ENCODE measurements at regions not wholly inside any gene's neighbourhood (a gene's known extent, or its start where the extent isn't known, plus 50 kb on each side); places are given as distances from the start of the nearest gene placed in this dataset.

DNA sequence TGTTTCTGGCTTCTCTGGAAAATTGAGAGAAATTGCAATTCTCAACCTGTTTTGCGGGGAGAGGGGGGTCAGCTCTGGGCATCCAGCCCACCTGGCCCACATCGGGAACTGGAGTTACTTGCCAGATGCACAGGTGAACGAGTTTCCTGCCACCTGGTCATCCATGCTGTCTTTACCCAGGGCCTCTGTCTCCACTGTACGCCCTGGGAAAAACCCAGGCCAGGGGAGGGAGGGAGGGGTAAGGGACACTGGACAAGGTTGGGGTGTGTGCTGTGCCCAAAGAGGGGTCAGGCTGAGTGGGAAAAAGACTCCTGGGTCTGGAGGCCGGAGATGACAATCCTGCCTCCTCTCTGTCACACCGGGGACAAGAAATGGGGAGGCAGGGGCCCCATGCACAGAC is 307.6 kb downstream of the ZNF536 start:
- Histone ChIP-seq H3K27ac (no peak overlapping the region), H3K27me3 (peaks cover 0 to 29% (median 7%) of the 10 kb centered on the region in 7 donors), H3K4me3 (no peak overlapping the region), H3K36me3 (no peaks in the 10 kb centered on the region), H3K4me1 (peaks cover 0 to 10% (median 0%) of the 10 kb centered on the region in 9 donors), H3K9me3 (no peaks in the 10 kb centered on the region)
- 74 to 81% methylated on average over 6 of the region's 6 CpGs for WGBS, 2 donors
- DNase-seq (no peak), ATAC-seq (no peak)
- intact Hi-C loops (cut with DNase I) = loop anchor here in 9 of 10 donors (5.0 to 10.0 kb wide), 8 partner anchors 225 to 1543 kb away; no protein-coding TSS in a partner anchor
- TF ChIP-seq, protein P1, sequence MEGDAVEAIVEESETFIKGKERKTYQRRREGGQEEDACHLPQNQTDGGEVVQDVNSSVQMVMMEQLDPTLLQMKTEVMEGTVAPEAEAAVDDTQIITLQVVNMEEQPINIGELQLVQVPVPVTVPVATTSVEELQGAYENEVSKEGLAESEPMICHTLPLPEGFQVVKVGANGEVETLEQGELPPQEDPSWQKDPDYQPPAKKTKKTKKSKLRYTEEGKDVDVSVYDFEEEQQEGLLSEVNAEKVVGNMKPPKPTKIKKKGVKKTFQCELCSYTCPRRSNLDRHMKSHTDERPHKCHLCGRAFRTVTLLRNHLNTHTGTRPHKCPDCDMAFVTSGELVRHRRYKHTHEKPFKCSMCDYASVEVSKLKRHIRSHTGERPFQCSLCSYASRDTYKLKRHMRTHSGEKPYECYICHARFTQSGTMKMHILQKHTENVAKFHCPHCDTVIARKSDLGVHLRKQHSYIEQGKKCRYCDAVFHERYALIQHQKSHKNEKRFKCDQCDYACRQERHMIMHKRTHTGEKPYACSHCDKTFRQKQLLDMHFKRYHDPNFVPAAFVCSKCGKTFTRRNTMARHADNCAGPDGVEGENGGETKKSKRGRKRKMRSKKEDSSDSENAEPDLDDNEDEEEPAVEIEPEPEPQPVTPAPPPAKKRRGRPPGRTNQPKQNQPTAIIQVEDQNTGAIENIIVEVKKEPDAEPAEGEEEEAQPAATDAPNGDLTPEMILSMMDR (IDR thresholded peaks at IDR 0.05) = no peak

DNA sequence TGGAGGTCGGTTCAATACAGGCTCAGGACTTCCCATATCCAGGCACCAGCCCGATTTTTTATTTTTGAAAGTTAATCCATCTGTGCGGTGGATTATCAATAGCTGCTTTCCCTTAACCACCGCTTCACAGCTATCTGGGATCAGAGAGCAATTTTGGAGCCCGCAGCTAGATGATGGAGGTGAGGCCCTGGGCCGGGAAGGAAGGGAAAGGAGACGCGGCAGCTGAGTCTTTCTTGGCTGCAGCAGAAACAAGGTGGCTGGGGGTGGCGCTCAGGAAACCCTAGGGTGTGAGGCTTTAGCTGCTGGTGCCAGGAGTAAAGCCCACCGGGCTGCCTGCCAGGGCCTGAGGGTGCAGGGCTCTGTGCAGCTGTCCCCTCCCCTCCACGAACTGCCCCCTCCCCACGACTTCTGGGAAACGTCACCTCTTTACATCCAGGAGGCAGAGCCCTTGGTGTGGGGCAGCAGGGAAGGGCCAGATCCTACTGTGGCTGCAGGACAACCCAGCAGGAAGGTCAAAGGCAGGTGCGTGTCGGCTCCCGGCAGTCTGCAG is 307.0 kb downstream of the ZNF536 start:
- TF ChIP-seq, protein P1 (IDR thresholded peaks at IDR 0.05) = no peak
- H3K27me3 ChIP-seq = peaks cover 0 to 24% (median 10%) of the 10 kb centered on the region in 7 donors
- no peaks in the 10 kb centered on the region for H3K9me3 ChIP-seq
- intact Hi-C loops (cut with DNase I) = no loop called here
- DNase-seq (no peak), ATAC-seq (peak in 1 of 8 donors; percentile 33)
- peaks cover 0 to 10% (median 0%) of the 10 kb centered on the region in 9 donors for H3K4me1 ChIP-seq
- no peaks in the 10 kb centered on the region for H3K36me3 ChIP-seq
- 65 to 66% methylated on average over 16 of the region's 16 CpGs for WGBS, 2 donors
- no peak overlapping the region for H3K27ac ChIP-seq
- H3K4me3 ChIP-seq = no peak overlapping the region

DNA sequence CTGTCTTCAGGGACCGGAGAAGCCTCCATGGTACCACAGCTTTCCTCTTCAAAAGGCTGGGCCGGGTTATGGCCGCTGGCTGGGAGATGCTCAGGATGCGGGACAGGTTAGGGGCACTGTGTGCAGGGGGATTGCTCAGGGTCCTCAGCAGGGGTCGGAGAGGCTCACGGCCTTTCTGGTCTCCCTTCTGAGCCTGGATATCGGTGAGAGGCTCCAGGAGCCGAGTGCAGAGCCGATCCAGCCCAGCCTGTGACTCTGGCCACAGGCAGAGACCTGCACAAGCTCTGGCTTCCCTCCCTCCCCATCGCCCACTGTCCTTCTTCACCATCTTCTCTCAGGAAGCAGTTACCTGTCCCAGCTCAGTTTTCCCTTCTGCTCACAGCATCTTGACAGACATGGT is 306.0 kb downstream of the ZNF536 start:
- TF ChIP-seq, protein P1 (IDR thresholded peaks at IDR 0.05) = no peak
- 86 to 90% methylated on average over 10 of the region's 10 CpGs for WGBS, 2 donors
- ATAC-seq (no peak), DNase-seq (no peak)
- Histone ChIP-seq H3K9me3 (no peaks in the 10 kb centered on the region), H3K27ac (no peak overlapping the region), H3K27me3 (peaks cover 0 to 21% (median 9%) of the 10 kb centered on the region in 7 donors), H3K4me1 (peaks cover 0 to 8% (median 0%) of the 10 kb centered on the region in 9 donors), H3K36me3 (no peaks in the 10 kb centered on the region), H3K4me3 (no peak overlapping the region)
- intact Hi-C loops (cut with DNase I) = no loop called here

DNA sequence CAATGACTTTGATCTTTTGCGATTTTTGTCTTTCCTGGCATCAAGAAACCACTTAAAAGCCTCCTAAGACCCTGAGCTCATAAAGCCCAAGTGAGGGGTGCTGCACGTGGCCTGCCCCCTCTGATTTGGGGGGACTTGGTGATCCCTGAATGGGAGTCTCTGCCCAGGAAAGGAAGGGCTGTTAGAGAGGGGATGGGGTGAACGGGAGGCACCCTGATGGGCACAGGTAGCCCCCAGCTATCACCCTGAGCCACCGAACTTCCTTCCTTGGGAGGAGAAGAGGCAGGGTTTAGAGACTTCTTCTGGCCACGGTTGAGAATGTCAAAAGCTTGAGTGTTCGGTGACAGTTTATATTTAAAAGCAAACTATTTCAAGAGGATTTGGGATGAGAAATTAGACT is 305.5 kb downstream of the ZNF536 start:
- no peak overlapping the region for H3K27ac ChIP-seq
- intact Hi-C loops (cut with DNase I) = no loop called here
- peaks cover 0 to 23% (median 12%) of the 10 kb centered on the region in 7 donors for H3K27me3 ChIP-seq
- H3K4me3 ChIP-seq = no peak overlapping the region
- H3K9me3 ChIP-seq = no peaks in the 10 kb centered on the region
- no peak for DNase-seq
- WGBS, 2 donors = 77 to 85% methylated on average over 6 of the region's 6 CpGs
- ATAC-seq = no peak
- H3K4me1 ChIP-seq = peaks cover 0 to 3% (median 0%) of the 10 kb centered on the region in 9 donors
- TF ChIP-seq, protein P1 (IDR thresholded peaks at IDR 0.05) = no peak
- H3K36me3 ChIP-seq = no peaks in the 10 kb centered on the region
